NCI-H2196 (cell line): ENCODE measurements at regions not wholly inside any gene's neighbourhood (a gene's known extent, or its start where the extent isn't known, plus 50 kb on each side); places are given as distances from the start of the nearest gene placed in this dataset.
A peak's percentile ranks its signal among the peaks of the same experiment; 100 is the strongest.
"Not testable (repeated sequence)": the region's sequence is repeated elsewhere in the genome, so short reads cannot be mapped to it uniquely, and the experiment has no call there.

Experiments
- DNase-seq: peaks from one replicate; lab custom pipeline; 2025; ENCODE audit not compliant: unreplicated experiment; lab: John Stamatoyannopoulos, UW

DNA sequence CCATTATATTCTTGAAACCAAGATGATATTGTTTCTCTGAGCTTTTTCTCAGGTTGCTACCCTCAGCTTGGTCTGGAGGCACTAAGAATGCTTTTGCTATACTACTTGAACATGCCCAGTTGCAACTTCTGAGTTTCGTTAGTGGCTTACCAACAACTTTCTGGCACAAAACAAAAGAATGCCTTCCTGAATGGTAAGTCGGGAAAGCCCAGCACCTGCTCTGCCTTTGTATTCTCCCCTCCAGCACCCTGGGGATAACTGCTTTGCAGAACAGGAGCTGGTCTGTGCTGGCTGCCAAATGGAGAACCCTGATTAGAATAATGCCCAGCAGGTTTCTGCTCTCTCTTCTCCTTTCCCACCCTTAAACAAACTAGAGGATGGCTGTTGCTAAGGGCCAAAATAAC lies 149.3 kb downstream of the TGFB2 start:
- no peak for DNase-seq

DNA sequence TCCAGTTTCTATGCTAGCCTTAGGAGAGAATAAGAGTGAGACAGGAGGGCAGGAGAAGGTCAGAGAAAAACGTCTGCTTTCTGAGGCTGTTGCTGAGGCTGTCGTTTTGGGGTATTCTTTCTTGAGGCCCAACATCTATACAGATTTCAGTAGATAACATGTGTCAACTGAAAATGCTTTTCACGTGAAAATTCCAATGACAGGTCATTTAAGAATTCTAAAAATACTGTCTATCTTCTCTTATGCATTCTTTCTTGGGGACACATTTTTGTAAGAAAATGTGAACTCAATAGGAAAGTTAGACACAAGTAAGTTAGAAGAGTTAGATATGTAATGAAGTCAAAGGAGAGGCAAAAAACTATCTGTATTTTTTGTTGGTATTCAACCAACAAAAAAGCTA lies 150.8 kb downstream of the TGFB2 start:
- no peak for DNase-seq

DNA sequence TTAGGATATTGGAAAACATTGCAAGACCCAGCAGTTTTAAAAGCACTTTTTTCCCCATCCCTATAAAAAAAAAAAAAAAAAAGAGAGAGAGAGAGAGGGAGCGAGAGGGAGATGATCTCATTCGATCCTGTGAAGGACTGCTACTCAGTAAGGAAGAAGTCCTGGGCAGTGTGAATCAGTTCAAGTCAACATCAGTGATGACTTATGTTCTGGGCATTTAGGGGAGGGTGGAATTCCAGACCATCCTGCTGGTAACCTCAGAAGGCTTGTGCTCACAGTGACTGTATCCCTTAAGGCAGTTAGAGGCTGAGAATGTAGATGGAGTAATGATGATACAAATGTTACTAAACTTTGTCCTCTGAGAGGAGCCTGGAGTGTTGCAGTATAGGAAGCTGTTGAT lies 151.4 kb downstream of the TGFB2 start:
- DNase-seq, result no peak

DNA sequence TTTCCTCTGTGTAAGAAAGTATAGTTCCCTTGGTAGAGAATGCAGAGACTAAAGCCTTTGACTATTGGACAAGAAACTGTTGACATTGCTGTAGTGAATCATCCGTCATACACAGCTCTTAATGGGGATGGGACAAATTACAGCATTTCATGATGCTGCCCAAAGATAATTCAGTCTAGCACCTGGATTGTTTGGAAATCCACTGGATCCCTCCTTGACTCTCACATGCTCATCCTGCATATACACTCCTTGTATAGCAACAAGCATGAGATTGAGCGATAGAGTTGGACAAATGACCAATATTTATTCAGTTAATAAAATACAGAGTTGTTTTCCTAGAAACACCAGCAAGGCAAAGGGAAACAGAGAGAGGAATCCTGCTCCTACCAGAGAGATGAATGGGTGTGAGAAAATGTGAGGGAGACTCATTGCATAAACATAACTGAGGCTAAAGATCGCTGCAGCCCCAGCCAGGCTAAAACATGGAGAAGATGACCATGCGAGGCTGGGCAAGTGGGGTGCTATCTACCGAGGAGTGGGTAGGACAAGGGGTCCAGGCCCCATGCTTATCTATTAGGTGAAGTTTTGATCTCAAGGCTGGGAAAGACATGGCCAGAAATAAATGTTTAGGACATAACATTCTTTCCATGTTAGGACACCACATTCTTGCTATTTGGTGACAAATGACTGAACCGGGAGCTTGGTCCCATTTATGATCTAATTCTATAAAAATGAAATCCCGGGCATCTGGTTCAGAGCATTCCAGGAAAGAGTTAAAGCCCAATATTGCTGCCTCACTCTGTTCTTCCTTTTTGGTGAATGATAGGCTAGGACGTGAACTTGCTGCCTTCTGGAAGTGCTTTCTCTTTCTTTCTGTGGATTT lies 153.2 kb downstream of the TGFB2 start:
- no peak for DNase-seq

DNA sequence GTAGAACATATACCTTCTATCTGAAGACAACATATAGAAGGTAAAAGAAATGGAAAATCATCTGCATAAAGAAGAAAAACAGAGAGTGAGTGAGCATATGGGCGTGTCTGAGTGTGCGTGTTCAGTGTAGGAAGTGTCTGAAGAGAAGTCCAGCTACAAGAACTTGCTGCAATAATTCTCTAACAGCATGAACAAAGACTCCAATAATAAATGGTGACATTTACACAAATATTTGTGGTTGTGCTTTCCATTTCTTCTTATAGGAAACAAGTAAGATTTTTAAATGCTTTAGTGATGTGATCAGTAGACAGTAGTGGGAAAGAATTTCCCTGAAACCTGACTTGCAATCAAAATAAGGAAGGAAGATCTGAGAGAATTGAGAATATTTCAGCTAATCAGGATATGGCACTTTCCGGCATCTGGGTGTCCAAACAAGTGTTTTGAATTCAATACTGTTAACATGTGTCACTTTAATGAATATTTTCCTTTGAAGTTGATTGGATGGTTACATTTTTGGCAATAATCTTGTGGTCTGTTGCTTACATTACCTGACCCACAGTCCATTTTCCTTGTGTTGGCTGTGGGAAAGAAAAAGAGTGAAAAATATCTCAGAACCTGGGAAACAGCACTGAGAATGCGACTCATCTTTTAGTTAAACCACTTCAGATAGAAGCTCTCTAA lies 154.0 kb downstream of the TGFB2 start:
- DNase-seq, result no peak

DNA sequence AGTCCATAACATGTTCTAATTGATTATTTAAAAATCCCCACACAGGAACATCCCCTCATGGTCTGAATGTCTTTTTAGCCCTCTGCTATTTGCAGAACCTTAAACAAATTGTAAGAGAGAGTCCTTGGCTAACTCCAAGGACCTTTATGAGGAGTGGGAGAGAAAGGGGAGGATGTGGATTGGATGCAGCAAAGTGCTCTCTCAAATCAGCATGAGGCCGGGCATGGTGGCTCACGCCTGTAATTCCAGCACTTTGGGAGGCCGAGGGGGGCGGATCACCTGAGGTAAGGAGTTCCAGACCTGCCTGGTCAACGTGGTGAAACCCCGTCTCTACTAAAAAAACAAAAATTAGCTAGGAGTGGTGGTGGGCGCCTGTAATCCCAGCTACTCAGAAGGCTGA lies 154.8 kb downstream of the TGFB2 start:
- no peak for DNase-seq

DNA sequence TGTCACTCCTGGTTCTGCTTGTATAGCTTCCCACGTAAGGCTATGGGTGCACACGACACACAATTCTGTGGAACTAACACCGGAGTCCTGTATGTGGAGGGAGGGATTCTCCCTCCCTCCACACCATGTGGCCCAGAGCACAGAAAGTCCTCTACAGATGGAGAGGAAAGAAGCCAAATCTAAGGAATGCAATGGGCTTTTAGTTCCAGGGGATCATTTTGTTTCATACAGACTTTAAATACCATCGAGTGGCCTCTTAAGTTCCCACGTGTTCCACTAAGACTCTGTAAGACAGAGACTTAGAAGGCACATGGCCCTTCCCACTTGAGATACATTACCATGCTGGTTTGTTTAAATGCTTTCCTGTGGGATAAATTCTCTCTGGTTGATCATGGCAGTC lies 156.0 kb downstream of the TGFB2 start:
- DNase-seq, result no peak

DNA sequence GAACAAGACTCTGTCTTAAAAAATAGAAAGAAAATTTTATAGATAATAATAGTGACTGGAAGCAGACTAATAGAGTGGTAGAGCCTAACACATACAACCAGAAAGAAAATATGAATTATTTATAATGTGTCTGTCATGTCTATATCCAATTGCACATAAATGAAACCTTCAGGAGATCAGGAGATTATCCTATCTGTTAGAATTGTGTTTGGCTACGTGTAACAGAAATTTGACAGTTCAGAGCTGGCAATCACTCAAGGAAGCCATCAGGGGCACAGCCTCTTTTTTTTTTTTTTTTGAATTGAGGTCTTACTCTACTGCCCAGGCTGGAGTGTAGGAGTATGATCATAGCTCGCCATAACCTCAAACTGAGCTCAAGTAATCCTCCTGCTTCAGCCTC lies 157.2 kb downstream of the TGFB2 start:
- no peak for DNase-seq

DNA sequence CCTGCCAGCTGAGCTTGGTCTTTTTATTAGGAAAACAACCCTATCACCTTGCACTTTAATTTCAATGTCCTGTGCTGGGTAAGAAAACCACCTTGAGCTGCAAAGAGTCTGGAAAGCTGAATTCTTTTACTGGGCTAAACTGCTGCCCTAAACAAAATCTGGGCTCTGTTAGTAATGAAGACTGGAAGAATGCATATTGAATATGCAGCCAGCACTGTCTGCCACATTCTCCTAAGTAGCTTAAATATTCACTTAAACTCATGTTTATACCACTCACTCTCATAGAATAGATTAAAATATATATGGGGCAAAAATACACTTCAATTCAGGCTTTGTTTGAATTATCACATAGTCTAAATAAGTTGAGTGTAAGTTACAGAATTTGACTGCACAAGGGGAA lies 158.0 kb downstream of the TGFB2 start:
- DNase-seq, result no peak

DNA sequence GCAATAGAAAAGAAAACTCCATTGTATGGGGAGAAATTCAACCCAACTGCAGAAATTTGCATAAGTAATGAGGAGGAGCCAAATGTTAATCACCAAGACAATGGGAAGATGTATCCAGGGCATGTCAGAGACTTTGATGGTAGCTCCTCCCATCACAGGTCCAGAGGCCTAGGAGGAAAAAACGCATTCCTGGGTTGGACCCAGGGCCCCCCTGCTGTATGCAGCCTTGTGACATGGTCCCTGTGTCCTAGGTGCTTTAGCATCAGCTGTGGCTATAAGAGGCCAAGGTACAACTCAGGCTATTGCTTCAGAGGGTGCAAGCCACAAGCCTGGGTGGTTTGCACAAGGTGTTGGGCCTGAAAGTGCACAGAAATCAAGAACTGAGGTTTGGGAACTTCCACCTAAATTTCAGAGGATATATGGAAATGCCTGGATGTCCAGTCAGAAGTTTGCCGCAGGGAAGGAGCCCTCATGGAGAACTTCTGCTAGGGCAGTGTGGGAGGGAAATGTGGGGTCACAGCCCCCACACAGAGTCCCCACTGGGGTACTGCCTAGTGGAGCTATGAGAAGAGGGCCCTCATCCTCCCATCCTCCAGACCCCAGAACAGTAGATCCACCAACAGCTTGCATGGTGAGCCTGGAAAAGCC lies 162.3 kb downstream of the TGFB2 start:
- no peak for DNase-seq

DNA sequence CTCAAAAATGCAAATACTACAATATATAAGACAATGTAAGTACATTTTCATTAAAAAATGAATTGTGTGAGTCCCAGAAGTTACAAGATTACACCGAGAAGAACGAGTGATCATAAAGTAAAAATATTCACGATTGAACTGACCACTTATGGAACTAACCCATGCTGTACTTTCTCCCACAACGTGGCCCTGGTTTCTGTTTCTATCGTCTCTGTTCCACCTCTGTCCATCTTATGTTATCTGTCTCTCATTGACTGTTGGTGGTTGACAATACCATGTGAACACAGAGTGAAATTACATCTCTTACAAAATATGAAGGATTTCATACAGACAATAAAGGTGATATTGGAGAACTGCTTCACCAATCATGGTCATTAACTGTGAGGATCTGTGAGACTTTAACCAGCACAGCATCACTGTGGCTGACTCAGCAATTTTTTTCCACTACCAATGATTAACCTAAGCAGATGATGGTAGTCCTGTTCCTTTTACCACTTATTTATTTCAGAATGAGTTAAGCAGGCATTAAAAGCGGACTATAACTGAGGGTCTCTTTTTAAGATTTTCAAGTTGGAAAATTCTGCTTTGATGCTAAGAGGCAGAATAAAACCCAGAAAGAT lies 165.1 kb downstream of the TGFB2 start:
- no peak for DNase-seq

DNA sequence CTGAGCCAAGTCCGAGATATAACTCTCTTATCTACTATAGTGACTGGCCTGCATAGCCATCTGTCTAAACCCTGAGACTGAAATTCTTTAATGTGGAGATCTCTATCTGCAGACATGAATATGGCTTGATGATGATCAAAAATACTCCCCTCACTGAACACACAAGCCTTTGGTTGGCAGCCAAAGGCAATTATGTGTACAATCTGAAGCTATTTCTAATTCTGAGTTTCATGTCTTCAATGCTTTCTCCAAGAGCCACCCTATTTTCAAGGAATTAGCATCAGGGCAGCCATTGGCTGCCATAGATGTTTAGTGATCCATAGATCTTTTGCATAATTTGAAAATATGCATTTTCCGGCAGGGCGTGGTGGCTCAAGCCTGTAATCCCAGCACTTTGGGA lies 168.2 kb downstream of the TGFB2 start:
- DNase-seq, result no peak

DNA sequence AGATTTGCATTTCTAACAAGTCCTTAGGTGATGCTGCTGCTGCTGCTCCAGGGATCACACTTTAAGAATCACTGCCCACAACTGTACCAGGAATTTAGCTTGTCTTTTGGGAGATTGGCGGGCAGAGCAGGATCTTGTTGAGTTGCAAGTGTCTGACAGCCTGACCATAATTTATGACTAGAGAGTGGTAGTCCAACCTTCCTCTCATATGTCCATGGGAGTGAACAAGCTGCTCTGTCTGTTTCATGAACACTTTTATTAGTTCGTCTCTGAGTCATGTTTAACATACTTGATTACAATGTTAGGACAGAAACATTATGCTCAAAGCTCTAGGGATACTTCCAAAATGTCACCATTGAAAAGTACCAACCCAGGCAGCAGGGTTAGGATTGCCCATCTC lies 169.6 kb downstream of the TGFB2 start:
- no peak for DNase-seq

DNA sequence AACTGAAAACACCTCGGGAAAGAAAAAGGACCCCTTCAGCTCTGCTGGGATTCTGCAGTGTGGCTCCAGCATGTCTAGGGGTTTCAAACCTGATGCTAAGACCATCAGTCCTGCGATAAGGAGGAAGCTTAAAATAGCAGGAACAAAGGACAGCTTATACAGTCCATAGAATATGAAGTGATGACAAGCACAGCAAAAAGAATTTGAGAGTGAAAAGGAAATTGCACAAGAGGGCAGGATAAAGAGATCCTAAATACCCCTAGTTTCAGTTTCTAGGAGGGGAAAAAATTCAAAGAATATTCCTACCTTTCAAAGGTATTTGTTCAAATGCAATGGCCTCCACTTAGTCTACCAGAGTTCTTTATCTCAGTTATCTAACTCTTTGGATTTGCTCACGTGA lies 171.4 kb downstream of the TGFB2 start:
- no peak for DNase-seq

DNA sequence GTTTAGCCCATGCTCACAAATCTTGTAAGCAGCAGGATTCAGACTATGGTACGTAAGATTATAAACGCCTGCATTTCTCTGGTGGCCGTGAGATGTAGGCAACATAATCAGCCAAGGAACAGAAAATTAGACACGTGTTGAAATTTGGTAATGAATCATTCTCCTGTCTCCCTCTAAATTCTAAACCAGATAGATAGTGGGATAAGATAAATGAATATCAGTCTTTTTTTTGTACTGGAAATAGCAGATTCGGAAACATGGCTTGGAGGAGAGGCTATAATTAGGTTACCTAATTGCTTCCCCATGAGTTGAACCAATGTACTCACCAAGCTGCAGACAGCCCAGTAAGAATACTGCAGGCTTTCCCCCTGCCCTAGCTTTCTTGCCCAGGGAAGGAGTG lies 172.3 kb downstream of the TGFB2 start:
- DNase-seq, result no peak

DNA sequence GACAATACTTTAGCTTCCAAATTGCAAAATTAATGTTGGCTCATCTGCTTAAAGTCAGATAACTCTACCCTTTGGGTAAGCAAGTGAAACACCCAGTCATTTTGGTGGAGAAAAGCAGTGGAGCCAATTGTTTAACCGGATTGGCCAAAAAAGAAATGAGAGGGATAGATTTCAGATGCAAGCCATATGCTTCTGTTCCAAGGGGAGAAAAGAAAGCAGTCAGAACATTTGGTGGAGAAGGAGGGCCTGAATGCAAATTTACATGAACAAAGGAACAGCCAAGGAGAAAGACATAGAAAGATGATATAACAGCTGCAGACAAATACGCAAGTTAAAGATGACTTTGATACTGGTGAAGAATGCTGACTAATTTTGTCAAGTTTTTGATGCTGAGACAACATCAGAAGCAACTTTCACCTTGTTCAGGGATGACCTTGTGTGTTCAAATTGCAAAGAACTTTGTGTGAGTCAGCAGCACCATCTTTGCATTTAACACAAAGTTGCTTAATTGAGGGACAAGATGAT lies 173.1 kb downstream of the TGFB2 start:
- DNase-seq, result no peak

DNA sequence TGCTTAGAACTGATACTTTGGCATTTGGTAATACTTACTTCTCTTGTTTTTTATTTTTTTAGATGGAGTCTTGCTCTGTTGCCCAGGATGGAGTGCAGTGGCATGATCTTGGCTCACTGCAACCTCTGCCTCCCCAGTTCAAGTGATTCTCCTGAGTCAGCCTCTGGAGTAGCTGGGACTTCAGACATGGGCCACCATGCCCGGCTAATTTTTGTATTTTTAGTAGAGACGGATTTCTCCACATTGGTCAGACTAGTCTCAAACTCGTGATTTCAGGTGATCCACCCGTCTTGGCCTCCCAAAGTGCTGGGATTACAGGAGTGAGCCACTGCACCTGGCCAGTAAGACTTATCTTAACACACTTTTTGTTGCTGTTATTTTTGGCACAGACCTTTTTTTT lies 175.5 kb downstream of the TGFB2 start:
- not testable (repeated sequence) for DNase-seq

DNA sequence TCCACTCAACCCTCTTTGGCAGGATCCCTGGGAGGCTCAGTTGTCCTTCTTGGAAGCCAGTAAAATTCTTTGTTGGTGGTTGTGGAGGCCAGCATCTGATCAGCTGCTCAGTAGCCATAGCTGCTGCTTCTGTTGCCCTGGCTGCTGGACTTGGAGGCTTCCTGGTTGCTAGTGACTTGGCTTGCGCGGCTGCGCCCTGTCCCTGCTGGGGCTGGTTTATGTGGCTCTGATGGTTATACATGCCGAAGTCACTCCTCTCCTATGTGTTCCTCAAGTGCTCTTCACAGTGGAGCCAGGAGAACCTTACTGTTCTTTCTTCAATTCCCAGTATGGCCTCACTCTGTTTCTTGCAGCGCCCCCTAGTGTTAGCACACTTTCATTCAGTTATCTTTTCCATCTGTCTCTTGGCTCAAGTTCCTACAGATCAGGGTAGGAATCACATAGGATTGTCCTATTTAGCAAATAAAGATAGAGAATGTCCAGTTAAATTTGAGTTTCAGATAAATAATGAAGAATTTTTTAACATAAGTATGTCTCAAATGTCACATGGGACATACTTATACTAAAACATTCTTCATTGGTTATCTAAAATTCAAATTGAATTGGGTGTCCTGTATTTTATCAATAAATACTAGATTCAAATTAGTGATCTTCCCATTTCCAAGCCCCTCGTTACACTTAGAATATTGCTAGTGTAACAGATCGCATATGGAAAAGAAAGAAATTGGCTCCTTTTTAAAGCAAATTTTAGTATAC lies 176.5 kb downstream of the TGFB2 start:
- peak; percentile 47 for DNase-seq

DNA sequence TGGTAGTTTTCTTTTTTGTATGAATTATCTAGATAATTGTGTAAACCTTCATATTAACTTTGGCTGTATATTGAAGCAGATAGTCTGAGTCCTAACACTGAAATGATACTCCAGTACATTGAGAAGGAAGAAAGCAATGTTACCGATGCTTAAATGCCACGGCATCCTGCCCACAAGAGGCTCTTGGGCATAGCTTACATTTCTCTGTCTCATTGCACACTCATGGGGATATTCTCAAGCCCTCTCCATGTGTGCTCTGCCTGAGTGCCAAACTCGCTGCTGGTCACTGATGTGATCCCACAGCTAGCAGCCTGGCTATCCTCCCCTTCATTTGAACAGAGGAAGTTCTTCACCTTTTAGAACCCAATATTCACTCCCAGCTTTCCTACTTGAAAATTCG lies 179.4 kb downstream of the TGFB2 start:
- no peak for DNase-seq

DNA sequence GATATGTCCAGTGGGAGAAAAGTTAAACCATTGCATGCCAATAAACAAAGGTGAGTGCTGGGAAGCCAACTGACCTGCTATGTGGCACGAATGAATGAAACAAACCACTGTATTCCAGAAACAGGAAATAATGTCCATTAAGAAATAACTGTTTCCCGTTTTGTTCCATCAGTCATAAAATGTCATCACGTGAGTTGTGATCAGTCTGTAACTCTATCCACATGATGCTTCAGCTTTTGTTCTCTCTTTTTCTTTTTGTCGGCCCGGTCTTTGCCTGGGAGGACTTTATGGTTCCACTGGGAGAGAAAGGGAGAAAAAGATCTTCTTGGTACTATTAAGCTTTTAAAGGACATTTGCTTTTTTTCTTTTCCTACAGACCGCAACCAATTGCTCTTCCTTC lies 179.9 kb downstream of the TGFB2 start:
- DNase-seq, result no peak
